Esophagus muscularis mucosa (tissue), 3 donors: ENCODE measurements at regions not wholly inside any gene's neighbourhood (a gene's known extent, or its start where the extent isn't known, plus 50 kb on each side); places are given as distances from the start of the nearest gene placed in this dataset.

ENCODE experiments used
- CTCF ChIP-seq, 3 experiments: fragments of 200-600 bp in 2 of 3; fragments of 450-650 bp in 1 of 3; sonication (generic) in 2 of 3; IDR thresholded peaks; one replicate each; pipeline ENCODE4 v1.5.1; 2017 to 2019; ENCODE audit warnings: antibody characterized with exemption in 3 of 3, mild to moderate bottlenecking in 2 of 3, moderate library complexity in 1 of 3
- EP300 ChIP-seq: sonication (generic); formaldehyde crosslinking; IDR thresholded peaks from one replicate; pipeline ENCODE4 v1.6.1; 2017; ENCODE audit warnings: antibody characterized with exemption

GRCh38 chr11:45428116-45428515 lies 142.0 kb upstream of the SYT13 start:
- no peak for TF ChIP-seq CTCF (IDR thresholded peaks at IDR 0.05)
- no peak for TF ChIP-seq EP300
